ENCODE measurements at regions not wholly inside any gene's neighbourhood (a gene's known extent, or its start where the extent isn't known, plus 50 kb on each side); places are given as distances from the start of the nearest gene placed in this dataset.

GRCh38 chr1:72724951-72725861 lies 442.9 kb upstream of the NEGR1 start:
- TF ChIP-seq CTCF (IDR thresholded peaks at IDR 0.05), result no peak
- H3K9me3 Mint-ChIP-seq, result peaks cover 3 to 8% of the 10 kb centered on the region in 2 donors
- WGBS (ENCODE audit: insufficient coverage), result 88% methylated on average over 17 of the region's 17 CpGs

GRCh38 chr1:72705921-72706320 lies 423.6 kb upstream of the NEGR1 start:
- Mint-ChIP-seq H3K4me1 (no peaks in the 10 kb centered on the region), H3K9me3 (peaks cover 15 to 16% of the 10 kb centered on the region in 2 donors), H3K36me3 (peaks cover 7% of the 10 kb centered on the region), H3K27me3 (ENCODE audit: low read depth in 2 of 2) (no peaks in the 10 kb centered on the region), H3K4me3 (no peak overlapping the region), H3K27ac (no peak overlapping the region)
- Histone ChIP-seq H3K36me3 (ENCODE audit: control insufficient read depth, insufficient read depth, low read length) (no peaks in the 10 kb centered on the region), H3K4me3 (ENCODE audit: low read length) (no peak overlapping the region), H3K27ac (ENCODE audit: low read length) (no peak overlapping the region), H3K27me3 (ENCODE audit: control insufficient read depth, insufficient read depth, low read length) (no peaks in the 10 kb centered on the region), H3K9me3 (ENCODE audit: control insufficient read depth, insufficient read depth, low read length) (no peaks in the 10 kb centered on the region), H3K4me1 (ENCODE audit: control insufficient read depth, insufficient read depth, low read length) (no peaks in the 10 kb centered on the region)
- intact Hi-C loops (cut with micrococcal nuclease), result no loop called here
- no peak for DNase-seq
- ATAC-seq, result no peak
- TF ChIP-seq CTCF (IDR thresholded peaks at IDR 0.05), result no peak
- 100% methylated on average over 4 of the region's 5 CpGs for WGBS (ENCODE audit: insufficient coverage)

More at GRCh38 chr1:72724951-72725861, 442.9 kb upstream of the NEGR1 start:
- Mint-ChIP-seq H3K36me3 (no peaks in the 10 kb centered on the region), H3K27ac (no peak overlapping the region), H3K4me3 (no peak overlapping the region), H3K27me3 (ENCODE audit: low read depth in 2 of 2) (no peaks in the 10 kb centered on the region), H3K4me1 (no peaks in the 10 kb centered on the region)
- Histone ChIP-seq H3K4me1 (ENCODE audit: control insufficient read depth, insufficient read depth, low read length) (no peaks in the 10 kb centered on the region), H3K9me3 (ENCODE audit: control insufficient read depth, insufficient read depth, low read length) (peaks cover 15% of the 10 kb centered on the region), H3K36me3 (ENCODE audit: control insufficient read depth, insufficient read depth, low read length) (no peaks in the 10 kb centered on the region), H3K27ac (ENCODE audit: low read length) (no peak overlapping the region), H3K27me3 (ENCODE audit: control insufficient read depth, insufficient read depth, low read length) (no peaks in the 10 kb centered on the region), H3K4me3 (ENCODE audit: low read length) (no peak overlapping the region)
- intact Hi-C loops (cut with micrococcal nuclease), result no loop called here
- no peak for DNase-seq
- ATAC-seq, result no peak

- no peaks in the 10 kb centered on the region for H3K4me1 Mint-ChIP-seq
- intact Hi-C loops (cut with micrococcal nuclease), result no loop called here
- DNase-seq, result no peak
- H3K27me3 ChIP-seq (ENCODE audit: control insufficient read depth, insufficient read depth, low read length), result no peaks in the 10 kb centered on the region
- H3K36me3 Mint-ChIP-seq, result peaks cover 7% of the 10 kb centered on the region
- H3K27me3 Mint-ChIP-seq (ENCODE audit: low read depth in 2 of 2), result no peaks in the 10 kb centered on the region
- ATAC-seq, result no peak
- no peak overlapping the region for H3K27ac Mint-ChIP-seq
- peaks cover 9 to 10% of the 10 kb centered on the region in 2 donors for H3K9me3 Mint-ChIP-seq
- WGBS (ENCODE audit: insufficient coverage), result 78% methylated on average over 2 of the region's 3 CpGs
- TF ChIP-seq CTCF (IDR thresholded peaks at IDR 0.05), result no peak
- no peak overlapping the region for H3K4me3 ChIP-seq (ENCODE audit: low read length)
- H3K36me3 ChIP-seq (ENCODE audit: control insufficient read depth, insufficient read depth, low read length), result no peaks in the 10 kb centered on the region
- no peak overlapping the region for H3K27ac ChIP-seq (ENCODE audit: low read length)
- no peaks in the 10 kb centered on the region for H3K4me1 ChIP-seq (ENCODE audit: control insufficient read depth, insufficient read depth, low read length)
- H3K4me3 Mint-ChIP-seq, result no peak overlapping the region
- H3K9me3 ChIP-seq (ENCODE audit: control insufficient read depth, insufficient read depth, low read length), result no peaks in the 10 kb centered on the region
Measured at GRCh38 chr1:72704841-72705477, 422.6 kb upstream of the NEGR1 start.

All from natural killer cell (primary cell).